ENCODE measurements at regions not wholly inside any gene's neighbourhood (a gene's known extent, or its start where the extent isn't known, plus 50 kb on each side); places are given as distances from the start of the nearest gene placed in this dataset.

- DNase-seq (ENCODE audit: low read depth in 2 of 2), result no peak
Measured at GRCh38 chr12:75564852-75565251, 53.4 kb upstream of the KRR1 start.

GRCh38 chr12:75564398-75564797, 53.0 kb upstream of the KRR1 start:
- no peak for DNase-seq (ENCODE audit: low read depth in 2 of 2)

GRCh38 chr12:75563351-75563750, 51.9 kb upstream of the KRR1 start:
- DNase-seq (ENCODE audit: low read depth in 2 of 2), result no peak

- no peak for DNase-seq (ENCODE audit: low read depth in 2 of 2)
Measured at GRCh38 chr12:75561921-75562320, 50.5 kb upstream of the KRR1 start.

Measured in stimulated activated CD8-positive, alpha-beta memory T cell treated with anti-CD3 and anti-CD28 coated beads, Interleukin-15, amount 100 ng/mL, for 48 hours (primary cell).